GM23338 (cell line): ENCODE measurements at regions not wholly inside any gene's neighbourhood (a gene's known extent, or its start where the extent isn't known, plus 50 kb on each side); places are given as distances from the start of the nearest gene placed in this dataset.
A peak's percentile ranks its signal among the peaks of the same experiment; 100 is the strongest.

Experiments
- ATAC-seq: fragments of 200-7000 bp; cut with Tn5 transposase; 3 replicates; pipeline ENCODE4 v1.9.1; 2020
- DNase-seq: peaks from one replicate; pipeline ENCODE4 v3.0.0-alpha.2; 2015; ENCODE audit warnings: low spot score
- H2AFZ ChIP-seq: fragments of 200-600 bp; sonication (generic); 2 replicates; pipeline ENCODE4 v1.8.0; 2016; ENCODE audit warnings: antibody characterized with exemption, mild to moderate bottlenecking, moderate library complexity
- H3F3A ChIP-seq: fragments of 200-600 bp; sonication (generic); replicated peaks from 2 replicates; pipeline ENCODE4 v1.8.0; 2017; ENCODE audit warnings: antibody characterized with exemption, mixed run types, low read depth
- H3K27ac ChIP-seq: fragments of 200-600 bp; sonication (generic); 2 replicates; pipeline ENCODE4 v1.6.1; 2016; ENCODE audit warnings: low read depth
- H3K27me3 ChIP-seq: fragments of 200-600 bp; sonication (generic); 2 replicates; pipeline ENCODE4 v1.8.0; 2016; ENCODE audit warnings: mild to moderate bottlenecking, mixed run types, moderate library complexity; ENCODE audit not compliant: insufficient read depth
- H3K36me3 ChIP-seq: fragments of 200-600 bp; sonication (generic); 2 replicates; pipeline ENCODE4 v1.8.0; 2016; ENCODE audit warnings: mild to moderate bottlenecking; ENCODE audit not compliant: insufficient read depth
- H3K4me1 ChIP-seq: fragments of 200-600 bp; sonication (generic); 2 replicates; pipeline ENCODE4 v1.8.0; 2016; ENCODE audit warnings: mild to moderate bottlenecking, moderate library complexity; ENCODE audit not compliant: insufficient read depth
- H3K4me2 ChIP-seq: fragments of 200-600 bp; sonication (generic); 2 replicates; pipeline ENCODE4 v1.7.1; 2017; ENCODE audit warnings: mixed run types
- H3K4me3 ChIP-seq: fragments of 200-600 bp; sonication (generic); 2 replicates; pipeline ENCODE4 v1.6.1; 2016; ENCODE audit warnings: mixed run types
- H3K79me2 ChIP-seq: fragments of 200-600 bp; sonication (generic); replicated peaks from 2 replicates; pipeline ENCODE4 v1.8.0; 2017; ENCODE audit warnings: mild to moderate bottlenecking; ENCODE audit not compliant: insufficient read depth
- H3K9me2 ChIP-seq: fragments of 200-600 bp; sonication (generic); 2 replicates; pipeline ENCODE4 v1.8.0; 2017; ENCODE audit not compliant: insufficient read depth
- H4K20me1 ChIP-seq: fragments of 200-600 bp; sonication (generic); replicated peaks from 2 replicates; pipeline ENCODE4 v1.8.0; 2017; ENCODE audit warnings: mild to moderate bottlenecking; ENCODE audit not compliant: insufficient read depth
- H3K27ac Mint-ChIP-seq: 2 replicates; pipeline ENCODE4 v1.8.0; 2020; ENCODE audit warnings: inconsistent platforms, mild to moderate bottlenecking, moderate library complexity, mixed read lengths
- H3K27me3 Mint-ChIP-seq: 3 replicates; pipeline ENCODE4 v1.8.0; 2022; ENCODE audit warnings: low read depth, mild to moderate bottlenecking, moderate library complexity, mixed read lengths, inconsistent platforms; ENCODE audit not compliant: insufficient read depth, poor library complexity
- H3K36me3 Mint-ChIP-seq: 3 replicates; pipeline ENCODE4 v1.8.0; 2021; ENCODE audit warnings: low read depth, mild to moderate bottlenecking, inconsistent platforms, moderate library complexity, mixed read lengths
- H3K4me1 Mint-ChIP-seq: 3 replicates; pipeline ENCODE4 v1.8.0; 2020; ENCODE audit warnings: mild to moderate bottlenecking, inconsistent platforms, mixed read lengths
- H3K4me3 Mint-ChIP-seq: 3 replicates; pipeline ENCODE4 v1.8.0; 2021; ENCODE audit warnings: moderate library complexity, mild to moderate bottlenecking, inconsistent platforms, mixed read lengths
- H3K9me3 Mint-ChIP-seq: 3 replicates; pipeline ENCODE4 v1.8.0; 2020; ENCODE audit warnings: moderate library complexity, mild to moderate bottlenecking, inconsistent platforms, mixed read lengths
- EZH2 ChIP-seq: fragments of 200-600 bp; sonication (generic); IDR thresholded peaks from one replicate; pipeline ENCODE4 v1.8.0; 2017; ENCODE audit warnings: antibody characterized with exemption, mild to moderate bottlenecking, low read depth; ENCODE audit not compliant: unreplicated experiment
- EZH2phosphoT487 ChIP-seq: fragments of 200-600 bp; sonication (generic); IDR thresholded peaks from one replicate; pipeline ENCODE4 v1.8.1; 2018; ENCODE audit warnings: antibody characterized with exemption; ENCODE audit not compliant: unreplicated experiment
- JUNB ChIP-seq: IDR thresholded peaks from one replicate; pipeline ENCODE4 v1.6.1; 2016; ENCODE audit warnings: antibody characterized with exemption; ENCODE audit not compliant: unreplicated experiment
- TF ChIP-seq, protein P1 (sequence below): IDR thresholded peaks from one replicate; pipeline ENCODE4 v1.6.1; 2018; ENCODE audit warnings: antibody characterized with exemption; ENCODE audit not compliant: unreplicated experiment
- TF ChIP-seq, protein P2 (sequence below), 2 experiments: fragments of 200-600 bp in 1 of 2; sonication (generic) in 1 of 2; conservative IDR thresholded peaks; 2 replicates each; pipeline versions ENCODE4 v1.5.1 to v1.6.1; 2016 to 2017; ENCODE audit warnings: antibody characterized with exemption in 2 of 2, low read depth in 2 of 2, mild to moderate bottlenecking in 2 of 2, moderate library complexity in 1 of 2
- TF ChIP-seq, protein P3 (sequence below): IDR thresholded peaks from 2 replicates; pipeline ENCODE4 v1.6.1; 2016; ENCODE audit warnings: antibody characterized with exemption

DNA sequence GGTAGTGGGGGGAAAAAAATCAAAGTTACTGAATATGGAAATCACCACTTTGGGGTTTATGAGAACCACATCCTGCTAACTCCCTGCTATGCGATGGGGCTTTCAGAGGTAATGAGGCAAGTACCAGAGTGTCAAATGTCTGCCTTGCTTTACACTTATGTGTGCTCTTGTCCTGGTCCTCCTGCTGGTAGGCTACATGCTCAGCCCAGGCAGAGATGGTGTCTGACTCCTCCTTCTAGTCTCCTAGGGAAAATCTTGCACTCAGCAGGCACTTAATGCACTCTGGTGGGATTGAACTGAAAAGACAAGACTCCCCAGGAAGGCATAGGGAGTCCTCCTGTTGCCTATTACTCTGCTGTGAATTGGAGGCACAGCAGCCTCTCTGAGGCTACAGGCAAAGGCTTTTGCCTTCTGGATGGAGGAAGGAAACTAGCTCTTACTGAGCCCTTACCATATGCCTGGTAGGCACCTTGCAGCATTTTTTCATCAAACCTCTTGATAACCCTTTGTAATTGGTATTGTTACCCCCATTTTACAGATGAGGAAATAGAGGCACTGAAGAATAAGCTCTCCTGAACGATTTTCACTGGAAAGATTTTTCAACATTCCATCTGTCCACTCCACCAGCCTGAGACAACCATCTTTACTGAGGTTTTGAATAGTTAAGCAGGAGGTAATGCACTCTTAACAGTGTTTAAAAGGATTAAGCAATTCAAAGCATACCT, 132.1 kb upstream of the PAX6 start:
- no peak overlapping the region for H3K4me3 ChIP-seq
- no peak overlapping the region for H3K27ac ChIP-seq
- DNase-seq: peak; percentile 20
- no peak overlapping the region for H2AFZ ChIP-seq
- ATAC-seq: peak; percentile 78
- no peaks in the 10 kb centered on the region for H3F3A ChIP-seq
- no peak overlapping the region for H3K4me2 ChIP-seq
- no peaks in the 10 kb centered on the region for H3K4me1 ChIP-seq
- no peak overlapping the region for H3K27ac Mint-ChIP-seq
- no peaks in the 10 kb centered on the region for H3K79me2 ChIP-seq
- peaks cover 4% of the 10 kb centered on the region for H3K27me3 Mint-ChIP-seq
- no peaks in the 10 kb centered on the region for H3K36me3 ChIP-seq
- H3K4me3 Mint-ChIP-seq: no peak overlapping the region
- H3K9me2 ChIP-seq: peaks cover 6% of the 10 kb centered on the region
- peaks cover 7% of the 10 kb centered on the region; the same call in 2 of the 3 replicates for H3K4me1 Mint-ChIP-seq
- no peaks in the 10 kb centered on the region for H4K20me1 ChIP-seq
- no peaks in the 10 kb centered on the region for H3K36me3 Mint-ChIP-seq
- H3K27me3 ChIP-seq: no peaks in the 10 kb centered on the region
- TF ChIP-seq EZH2phosphoT487: no peak
- no peaks in the 10 kb centered on the region for H3K9me3 Mint-ChIP-seq

DNA sequence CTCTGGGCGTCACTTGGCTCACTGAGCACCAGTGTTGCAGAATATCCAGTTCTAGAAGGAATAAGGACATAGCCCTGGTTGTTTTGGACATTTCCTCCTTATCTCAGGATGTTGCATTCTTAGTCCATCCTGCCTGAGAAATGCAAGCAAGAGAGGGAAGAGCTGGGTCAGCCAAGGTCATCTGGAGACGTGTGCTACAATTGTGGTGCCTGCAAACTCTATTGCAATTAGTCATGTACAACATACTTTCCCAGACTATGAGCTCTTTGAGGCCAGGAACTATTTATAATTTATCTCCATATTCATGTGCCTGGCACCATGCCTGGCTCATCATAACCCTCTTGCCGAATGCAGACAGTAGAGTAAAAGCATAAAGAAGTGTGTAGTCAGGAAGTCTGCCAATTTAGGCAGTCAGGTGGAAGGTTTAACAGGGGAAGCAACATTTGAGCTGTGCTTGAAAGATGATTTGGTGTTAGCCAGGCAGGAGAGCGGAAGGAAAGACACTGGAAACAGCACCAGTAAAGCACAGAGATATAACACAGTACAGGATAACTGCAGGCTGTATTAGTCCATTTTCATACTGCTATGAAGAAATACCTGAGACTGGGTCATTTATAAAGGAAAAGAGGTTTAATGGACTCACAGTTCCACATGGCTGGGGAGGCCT, 129.4 kb upstream of the PAX6 start:
- no peaks in the 10 kb centered on the region for H3K4me1 ChIP-seq
- ATAC-seq (no peak), DNase-seq (no peak)
- Mint-ChIP-seq H3K27me3 (peaks cover 2% of the 10 kb centered on the region), H3K4me1 (peaks cover 11% of the 10 kb centered on the region), H3K4me3 (no peak overlapping the region), H3K9me3 (no peaks in the 10 kb centered on the region), H3K27ac (no peak overlapping the region), H3K36me3 (no peaks in the 10 kb centered on the region)
- no peak overlapping the region for H2AFZ ChIP-seq
- no peaks in the 10 kb centered on the region for H3K36me3 ChIP-seq
- no peaks in the 10 kb centered on the region for H3K9me2 ChIP-seq
- no peak overlapping the region for H3K4me3 ChIP-seq
- H3K79me2 ChIP-seq: no peaks in the 10 kb centered on the region
- TF ChIP-seq, protein P1, sequence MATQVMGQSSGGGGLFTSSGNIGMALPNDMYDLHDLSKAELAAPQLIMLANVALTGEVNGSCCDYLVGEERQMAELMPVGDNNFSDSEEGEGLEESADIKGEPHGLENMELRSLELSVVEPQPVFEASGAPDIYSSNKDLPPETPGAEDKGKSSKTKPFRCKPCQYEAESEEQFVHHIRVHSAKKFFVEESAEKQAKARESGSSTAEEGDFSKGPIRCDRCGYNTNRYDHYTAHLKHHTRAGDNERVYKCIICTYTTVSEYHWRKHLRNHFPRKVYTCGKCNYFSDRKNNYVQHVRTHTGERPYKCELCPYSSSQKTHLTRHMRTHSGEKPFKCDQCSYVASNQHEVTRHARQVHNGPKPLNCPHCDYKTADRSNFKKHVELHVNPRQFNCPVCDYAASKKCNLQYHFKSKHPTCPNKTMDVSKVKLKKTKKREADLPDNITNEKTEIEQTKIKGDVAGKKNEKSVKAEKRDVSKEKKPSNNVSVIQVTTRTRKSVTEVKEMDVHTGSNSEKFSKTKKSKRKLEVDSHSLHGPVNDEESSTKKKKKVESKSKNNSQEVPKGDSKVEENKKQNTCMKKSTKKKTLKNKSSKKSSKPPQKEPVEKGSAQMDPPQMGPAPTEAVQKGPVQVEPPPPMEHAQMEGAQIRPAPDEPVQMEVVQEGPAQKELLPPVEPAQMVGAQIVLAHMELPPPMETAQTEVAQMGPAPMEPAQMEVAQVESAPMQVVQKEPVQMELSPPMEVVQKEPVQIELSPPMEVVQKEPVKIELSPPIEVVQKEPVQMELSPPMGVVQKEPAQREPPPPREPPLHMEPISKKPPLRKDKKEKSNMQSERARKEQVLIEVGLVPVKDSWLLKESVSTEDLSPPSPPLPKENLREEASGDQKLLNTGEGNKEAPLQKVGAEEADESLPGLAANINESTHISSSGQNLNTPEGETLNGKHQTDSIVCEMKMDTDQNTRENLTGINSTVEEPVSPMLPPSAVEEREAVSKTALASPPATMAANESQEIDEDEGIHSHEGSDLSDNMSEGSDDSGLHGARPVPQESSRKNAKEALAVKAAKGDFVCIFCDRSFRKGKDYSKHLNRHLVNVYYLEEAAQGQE: no peak
- TF ChIP-seq JUNB: no peak
- no peak for TF ChIP-seq EZH2
- TF ChIP-seq, protein P2, sequence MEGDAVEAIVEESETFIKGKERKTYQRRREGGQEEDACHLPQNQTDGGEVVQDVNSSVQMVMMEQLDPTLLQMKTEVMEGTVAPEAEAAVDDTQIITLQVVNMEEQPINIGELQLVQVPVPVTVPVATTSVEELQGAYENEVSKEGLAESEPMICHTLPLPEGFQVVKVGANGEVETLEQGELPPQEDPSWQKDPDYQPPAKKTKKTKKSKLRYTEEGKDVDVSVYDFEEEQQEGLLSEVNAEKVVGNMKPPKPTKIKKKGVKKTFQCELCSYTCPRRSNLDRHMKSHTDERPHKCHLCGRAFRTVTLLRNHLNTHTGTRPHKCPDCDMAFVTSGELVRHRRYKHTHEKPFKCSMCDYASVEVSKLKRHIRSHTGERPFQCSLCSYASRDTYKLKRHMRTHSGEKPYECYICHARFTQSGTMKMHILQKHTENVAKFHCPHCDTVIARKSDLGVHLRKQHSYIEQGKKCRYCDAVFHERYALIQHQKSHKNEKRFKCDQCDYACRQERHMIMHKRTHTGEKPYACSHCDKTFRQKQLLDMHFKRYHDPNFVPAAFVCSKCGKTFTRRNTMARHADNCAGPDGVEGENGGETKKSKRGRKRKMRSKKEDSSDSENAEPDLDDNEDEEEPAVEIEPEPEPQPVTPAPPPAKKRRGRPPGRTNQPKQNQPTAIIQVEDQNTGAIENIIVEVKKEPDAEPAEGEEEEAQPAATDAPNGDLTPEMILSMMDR (conservative IDR thresholded peaks at IDR 0.05; ENCODE audit: low read depth in 2 of 2): no peak
- TF ChIP-seq, protein P3, sequence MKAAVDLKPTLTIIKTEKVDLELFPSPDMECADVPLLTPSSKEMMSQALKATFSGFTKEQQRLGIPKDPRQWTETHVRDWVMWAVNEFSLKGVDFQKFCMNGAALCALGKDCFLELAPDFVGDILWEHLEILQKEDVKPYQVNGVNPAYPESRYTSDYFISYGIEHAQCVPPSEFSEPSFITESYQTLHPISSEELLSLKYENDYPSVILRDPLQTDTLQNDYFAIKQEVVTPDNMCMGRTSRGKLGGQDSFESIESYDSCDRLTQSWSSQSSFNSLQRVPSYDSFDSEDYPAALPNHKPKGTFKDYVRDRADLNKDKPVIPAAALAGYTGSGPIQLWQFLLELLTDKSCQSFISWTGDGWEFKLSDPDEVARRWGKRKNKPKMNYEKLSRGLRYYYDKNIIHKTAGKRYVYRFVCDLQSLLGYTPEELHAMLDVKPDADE: no peak
- no peak for TF ChIP-seq EZH2phosphoT487
- H3K27me3 ChIP-seq: no peaks in the 10 kb centered on the region
- H3K27ac ChIP-seq: no peak overlapping the region
- no peak overlapping the region for H3K4me2 ChIP-seq
- no peaks in the 10 kb centered on the region for H3F3A ChIP-seq
- no peaks in the 10 kb centered on the region for H4K20me1 ChIP-seq
